Brain pericyte (primary cell): ENCODE measurements at regions not wholly inside any gene's neighbourhood (a gene's known extent, or its start where the extent isn't known, plus 50 kb on each side); places are given as distances from the start of the nearest gene placed in this dataset.

Source experiments
- DNase-seq: peaks from one replicate; pipeline ENCODE4 v3.0.0-alpha.2; 2012; ENCODE audit warnings: low read depth, low spot score

DNA sequence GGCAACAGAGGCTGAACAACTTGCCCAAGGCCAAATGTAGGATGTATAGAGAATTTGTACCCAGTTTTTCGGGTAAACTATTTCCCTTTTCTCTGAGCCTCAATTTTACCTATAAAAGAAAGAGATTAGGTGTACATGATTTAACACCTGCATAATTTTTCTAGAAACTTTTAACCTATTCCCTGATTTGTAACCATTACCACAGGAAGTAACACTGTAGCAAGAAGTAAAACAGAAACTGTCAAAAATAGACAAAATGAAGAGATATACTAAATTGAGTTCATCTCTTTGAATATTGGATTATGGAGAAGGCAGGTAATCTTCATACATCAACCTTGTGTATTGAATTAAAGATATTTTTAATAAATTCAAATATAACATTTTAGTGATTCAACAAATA lies 136.2 kb downstream of the ZC3H11B start:
- DNase-seq, result no peak

DNA sequence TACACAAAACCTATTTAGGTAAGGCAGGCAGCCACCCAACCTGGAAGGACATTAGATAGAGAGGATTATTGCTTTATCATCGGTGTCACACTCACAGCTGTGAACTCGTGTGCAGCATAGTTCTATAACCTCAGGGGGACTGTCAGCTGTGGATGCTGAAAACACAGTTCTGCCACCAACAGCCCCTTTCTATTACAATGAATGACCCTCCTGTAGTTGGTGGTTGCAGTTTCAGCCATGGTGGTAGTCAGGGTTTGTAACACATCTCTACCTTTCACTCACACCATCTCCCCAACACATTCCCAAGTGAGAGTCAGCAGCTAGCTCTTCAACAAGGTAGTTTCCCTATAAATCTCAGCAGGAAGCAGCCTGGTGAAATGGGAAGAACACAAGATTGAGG lies 136.8 kb downstream of the ZC3H11B start:
- no peak for DNase-seq

DNA sequence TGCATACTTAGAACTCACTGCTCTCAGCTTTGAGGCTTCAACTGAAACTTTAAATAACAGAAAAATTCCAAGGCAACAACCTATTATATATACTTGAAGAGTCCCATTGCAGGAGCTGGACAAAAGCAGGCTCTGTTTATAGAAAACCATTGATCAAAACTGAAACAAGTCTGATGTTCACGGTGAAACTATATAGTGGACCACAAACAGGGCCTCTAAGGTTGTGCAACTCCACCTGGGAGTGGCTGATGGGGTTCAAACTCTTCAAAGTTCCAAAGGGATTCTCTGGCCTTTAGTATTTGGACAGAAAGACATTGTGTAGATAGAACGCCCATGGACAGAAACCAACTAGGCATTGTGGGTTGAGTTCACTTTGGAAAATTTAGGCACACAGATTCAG lies 140.3 kb downstream of the ZC3H11B start:
- no peak for DNase-seq

DNA sequence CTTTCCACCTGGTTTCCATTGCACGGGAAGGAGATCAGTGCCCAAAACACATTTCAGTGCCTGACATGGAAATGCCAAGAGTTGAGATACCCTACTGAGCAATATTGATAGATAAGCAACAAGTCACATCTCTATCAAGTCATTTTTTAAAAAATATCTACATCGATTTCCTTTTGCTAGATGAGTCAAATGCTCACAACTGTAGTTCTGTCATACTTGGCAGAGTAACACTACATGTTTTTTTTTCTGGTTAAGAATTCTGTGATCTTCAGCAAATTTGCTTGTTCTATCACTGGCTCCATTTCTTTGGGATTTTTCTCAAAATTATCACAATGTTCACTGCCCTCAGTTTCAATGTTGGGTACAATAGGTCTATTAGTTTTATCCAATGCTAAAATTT lies 145.4 kb downstream of the ZC3H11B start:
- DNase-seq, result no peak

DNA sequence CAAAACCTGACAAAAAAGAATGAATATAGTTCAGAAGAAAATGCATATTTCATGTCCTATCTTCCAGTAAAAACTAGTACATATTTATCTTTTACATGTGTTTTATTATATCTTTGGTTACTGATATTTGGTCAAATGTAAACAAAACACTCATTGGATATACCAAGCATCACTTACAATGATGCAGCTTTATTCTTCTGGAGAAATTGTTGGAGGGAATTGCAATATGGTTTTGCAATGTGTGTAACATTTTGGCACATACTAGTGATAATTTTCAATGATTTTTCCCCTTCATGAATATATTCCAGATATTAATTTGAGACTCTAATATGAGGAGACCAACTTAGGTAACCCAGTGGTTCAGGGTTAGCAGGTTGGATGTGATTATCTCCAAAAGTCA lies 146.1 kb downstream of the ZC3H11B start:
- no peak for DNase-seq

DNA sequence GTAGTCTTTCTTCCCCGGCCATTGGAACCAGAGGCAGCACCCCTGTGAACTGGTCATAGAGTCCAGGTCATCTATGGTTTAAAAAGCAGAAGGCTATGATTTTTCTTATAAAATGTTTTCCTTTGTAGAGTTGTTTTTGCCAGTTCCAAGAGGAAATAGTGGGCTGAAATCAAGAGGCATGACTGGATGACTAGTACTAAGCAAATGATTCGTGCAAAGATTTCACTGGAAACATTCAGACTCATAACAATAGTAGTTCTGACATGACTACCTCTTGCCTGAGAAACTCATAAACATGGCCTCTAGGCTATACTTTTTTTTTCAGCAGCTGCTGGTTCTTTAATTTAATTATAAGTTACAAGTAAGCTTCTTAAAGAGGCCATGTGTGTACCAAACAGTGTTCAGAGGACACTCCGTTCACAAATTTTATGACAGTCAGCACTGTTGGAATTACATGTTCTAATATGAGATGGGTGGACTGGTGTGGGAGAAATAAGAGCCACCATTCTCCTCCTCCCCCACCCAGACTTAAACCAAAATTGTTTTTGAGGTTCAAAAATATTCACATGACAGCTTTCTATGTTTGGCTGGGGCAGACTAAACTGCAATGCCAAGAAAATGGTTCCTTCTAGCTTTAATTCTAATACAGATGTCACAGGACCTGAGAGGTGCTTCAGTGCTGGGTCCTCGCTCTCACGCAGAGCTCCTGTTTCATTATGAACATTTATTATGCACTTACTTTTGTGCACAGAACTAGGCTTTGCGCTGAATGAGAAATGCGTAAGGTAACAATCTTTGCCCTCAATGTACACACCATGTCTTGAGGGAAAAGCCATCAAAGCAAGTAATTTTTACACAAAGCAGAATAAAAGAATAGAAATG lies 147.5 kb downstream of the ZC3H11B start:
- DNase-seq, result no peak

DNA sequence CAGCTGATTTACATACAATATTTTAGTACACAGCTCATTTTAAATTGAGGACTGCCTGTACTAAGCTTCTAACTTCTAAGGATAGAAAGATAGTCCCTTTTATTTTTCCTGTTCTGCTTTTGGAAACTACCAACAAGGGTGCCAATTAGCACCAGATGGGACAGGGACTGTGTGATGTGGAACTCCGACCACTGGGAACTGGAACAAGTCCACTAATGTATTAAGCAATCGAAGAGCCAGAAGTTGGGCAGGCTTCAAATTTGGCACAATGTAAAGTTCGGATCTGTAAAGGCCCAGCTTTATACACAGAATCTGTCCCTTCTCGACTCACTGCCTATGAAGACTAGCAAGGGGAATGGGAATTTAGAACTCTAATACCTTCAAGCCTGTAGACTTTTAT lies 149.3 kb downstream of the ZC3H11B start:
- DNase-seq, result no peak

DNA sequence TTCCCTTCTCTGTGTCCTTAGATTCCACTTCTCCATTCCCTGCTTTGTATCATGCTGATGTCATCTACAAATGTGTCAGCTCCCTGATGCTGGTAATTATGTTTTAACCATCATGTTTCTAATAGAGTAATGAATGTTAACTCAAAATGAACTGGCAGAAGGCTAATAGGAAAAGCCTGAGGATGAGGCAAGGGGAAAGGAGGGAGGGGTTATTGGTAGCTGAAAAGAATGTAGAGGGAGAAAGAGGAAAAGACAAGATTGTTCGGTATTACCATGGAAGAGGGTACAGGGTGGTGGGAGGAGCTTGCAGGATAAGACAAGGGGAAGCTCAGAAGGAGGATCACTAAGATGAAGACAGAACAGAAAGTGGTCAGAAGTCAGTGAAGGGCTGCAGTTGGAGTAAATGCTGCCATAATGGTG lies 150.9 kb downstream of the ZC3H11B start:
- no peak for DNase-seq

DNA sequence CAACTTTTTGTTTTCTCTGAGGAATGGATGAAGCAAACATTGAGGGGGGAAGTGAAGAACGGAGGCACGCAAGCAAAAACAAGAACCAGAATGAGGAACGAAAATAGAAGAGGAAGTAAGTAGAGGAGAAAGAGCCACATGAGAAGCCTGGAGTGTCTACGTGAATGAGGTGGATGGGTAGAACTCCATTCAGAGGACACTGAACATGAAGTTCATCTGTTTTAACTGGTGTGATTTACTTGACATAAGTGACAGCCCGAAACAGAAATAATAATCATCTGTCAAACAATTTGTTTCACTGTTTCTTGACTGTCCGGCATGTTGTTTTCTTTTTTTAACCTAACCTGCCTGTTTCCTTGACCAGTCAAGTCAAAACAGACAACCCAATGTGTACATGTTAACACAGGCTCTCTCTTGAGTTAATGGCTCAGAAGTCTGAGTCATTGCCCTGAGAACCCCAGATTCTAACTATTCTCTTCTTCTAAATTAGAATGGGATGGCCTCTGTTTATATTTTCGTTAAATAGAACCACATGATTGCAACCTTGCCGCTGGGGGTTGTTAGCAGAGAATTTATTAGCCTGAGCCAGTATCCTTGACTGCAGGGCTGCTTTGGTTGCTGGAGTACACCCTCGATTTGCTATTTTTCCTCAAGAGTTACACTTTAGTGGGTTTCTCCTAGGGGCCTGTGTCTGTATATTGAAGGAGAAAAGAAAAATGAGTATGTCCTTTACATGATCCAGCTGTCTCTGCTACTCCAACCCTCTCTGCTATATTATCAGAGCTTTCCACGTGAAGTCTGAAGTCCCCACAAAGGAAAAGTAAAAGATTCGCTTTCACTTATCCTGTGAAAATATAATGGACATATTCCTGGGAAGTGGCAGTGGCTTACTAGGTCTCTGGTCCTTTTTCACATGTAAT lies 151.7 kb downstream of the ZC3H11B start:
- no peak for DNase-seq

DNA sequence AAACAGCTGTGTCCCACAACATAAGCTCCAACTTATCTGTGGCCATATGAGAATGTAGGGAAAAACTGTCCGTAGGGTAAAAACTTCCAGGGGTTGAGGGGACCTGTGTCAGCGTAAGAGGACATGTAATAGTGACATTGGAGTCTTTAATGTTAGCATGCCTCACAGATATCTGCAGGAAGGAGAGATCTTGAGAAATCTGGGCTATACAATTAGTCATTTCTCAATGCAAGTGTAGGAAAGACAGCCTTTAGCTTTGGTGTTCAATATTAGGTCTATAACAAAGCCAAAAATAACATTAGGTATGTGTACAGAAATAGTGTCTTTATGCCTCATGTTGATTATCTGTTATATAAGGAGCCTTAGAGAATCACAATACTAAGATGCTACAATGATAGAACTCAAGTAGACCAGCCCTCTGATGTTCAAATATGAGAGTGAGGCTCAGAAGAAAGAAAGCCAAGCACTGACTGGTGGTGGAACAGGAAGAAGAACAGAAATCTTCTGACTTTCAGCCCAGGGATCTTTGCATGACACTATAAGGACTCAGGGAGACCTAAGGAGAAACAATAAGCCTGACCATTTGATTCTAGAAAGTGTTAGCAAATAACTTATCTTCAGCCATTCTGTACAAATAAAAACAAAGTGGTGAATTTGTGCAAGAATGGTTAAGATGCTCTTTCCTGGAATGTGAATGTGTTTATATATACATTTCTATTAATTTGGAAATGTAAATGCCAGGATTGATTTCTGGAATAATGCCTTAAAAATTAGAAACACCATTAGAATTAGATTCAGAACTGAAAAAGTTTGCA lies 152.6 kb downstream of the ZC3H11B start:
- DNase-seq, result no peak

DNA sequence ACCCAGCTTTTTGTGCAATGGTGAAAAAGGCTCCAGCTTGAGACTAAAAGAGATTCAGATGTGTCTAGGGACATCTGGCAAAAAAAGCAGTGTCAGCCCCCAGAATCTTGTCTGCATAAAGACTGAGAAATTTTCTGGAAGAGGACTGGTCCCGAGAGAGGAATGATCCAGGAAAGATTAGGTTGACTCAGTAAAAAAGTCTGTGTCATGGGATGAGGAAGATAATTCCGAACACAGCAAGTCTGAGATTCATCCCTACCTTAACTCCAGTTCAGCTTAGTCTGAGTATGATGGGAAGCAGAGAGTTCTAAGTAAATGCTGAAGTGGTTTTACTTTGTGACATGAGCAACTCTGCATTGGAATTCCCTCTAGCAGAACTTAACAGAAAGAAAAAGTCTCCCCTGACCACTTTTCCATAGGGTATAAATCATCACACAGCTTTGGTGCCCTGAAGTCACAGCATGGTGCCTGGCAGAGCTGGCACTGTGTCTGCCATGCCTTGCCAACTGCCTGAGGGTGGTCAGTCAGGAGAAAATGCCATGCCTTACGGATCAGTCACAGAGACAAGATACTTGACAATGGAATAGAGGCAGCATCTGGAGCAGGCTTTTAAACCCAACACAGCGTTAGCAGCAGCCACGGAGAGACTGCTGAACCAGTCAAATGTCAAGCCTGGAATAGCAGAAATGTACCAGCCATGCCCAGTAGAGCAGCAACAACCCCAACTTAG lies 153.4 kb downstream of the ZC3H11B start:
- DNase-seq, result no peak

DNA sequence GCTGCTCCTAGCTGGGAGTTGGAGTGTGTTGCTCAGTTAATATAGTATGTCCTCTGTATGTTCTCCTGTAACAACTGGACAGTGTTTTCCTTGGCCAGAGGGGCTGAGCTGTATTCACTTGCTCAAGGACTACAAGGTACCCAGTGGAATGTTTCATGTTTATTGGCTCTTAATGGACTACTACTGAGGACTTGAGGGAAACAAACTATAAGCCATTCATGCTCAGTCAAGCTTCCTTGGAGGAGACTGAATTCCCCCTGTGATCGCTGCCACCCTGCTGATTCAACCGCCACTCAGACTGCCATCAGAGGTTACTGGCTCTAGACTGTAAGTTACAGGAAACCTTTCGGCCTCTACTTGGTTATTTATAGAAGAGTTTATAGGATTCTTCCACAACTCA lies 166.6 kb downstream of the ZC3H11B start:
- no peak for DNase-seq

DNA sequence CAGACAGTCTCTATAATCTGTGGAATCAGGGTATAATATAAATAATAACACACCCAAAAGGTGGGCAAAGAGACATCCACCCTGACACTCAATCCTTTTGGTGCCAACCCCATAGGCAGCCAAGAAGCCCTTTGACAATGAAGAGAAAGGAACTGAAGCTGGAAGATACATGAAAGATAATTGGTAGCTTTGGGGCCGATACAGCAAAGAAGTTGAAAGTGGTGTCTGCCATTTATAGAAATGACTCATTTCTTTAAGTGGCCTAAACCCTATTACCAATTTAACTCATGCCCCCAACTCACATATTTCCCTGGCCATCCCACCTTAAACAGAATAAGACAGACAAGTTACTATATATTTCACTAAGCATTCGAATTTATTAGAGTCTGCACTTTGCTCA lies 167.0 kb downstream of the ZC3H11B start:
- DNase-seq, result no peak

DNA sequence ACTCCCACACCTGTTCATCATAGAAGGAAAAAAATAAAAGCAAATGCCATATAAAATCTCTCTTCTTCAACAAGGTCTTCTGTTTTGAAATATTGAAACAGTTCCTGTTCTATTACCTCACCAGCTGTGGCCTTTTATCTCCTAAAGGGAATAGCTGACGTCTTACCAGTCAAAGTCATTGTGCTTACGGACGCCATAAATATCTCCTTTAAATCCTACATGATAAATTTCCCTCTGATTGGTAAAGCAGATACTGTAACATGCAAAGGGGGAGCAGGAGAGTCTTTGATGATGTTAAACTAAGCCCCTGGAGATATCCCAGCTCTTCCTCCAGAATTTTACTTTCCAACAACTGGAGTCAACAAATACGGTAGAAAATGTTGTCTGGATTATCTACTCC lies 168.4 kb downstream of the ZC3H11B start:
- no peak for DNase-seq

DNA sequence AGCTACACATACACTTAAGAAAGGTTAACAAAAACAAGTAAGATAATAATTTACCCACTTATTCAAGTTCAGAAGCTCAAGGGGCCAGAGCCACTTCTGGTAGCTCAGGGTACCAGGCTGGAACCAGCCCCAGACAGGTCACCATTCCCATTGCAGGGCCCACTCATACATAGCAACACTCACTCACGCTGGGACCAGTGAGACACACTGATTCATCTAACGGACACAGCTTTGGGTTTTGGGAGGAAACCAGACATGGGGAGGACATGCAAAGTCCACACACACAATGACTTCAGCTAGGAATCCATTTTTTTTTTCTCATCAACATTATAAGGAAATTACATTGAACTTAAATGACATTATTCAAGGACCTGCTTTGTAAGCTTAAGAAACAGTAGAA lies 169.1 kb downstream of the ZC3H11B start:
- DNase-seq, result no peak

DNA sequence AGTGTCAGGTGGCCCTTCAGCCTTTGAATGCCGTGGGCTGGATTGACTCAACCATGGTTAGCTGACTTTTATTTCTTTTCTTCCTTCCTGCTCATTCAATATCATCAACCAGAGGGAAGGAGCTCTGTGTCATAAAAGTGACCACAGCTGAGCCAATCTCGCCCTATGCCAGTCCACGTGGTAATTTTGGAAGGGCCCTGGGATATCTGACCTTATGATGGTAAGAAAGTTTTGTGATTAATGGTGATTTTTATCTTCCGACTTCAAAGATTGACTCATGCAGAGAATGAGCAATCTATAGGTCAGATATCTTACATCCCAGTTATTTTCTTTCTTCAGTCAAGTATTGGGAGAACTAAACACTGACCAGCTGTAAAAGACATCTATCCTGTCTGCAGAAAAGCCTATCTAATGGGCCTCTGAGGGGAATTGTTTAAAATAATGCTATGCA lies 170.3 kb downstream of the ZC3H11B start:
- DNase-seq, result no peak

DNA sequence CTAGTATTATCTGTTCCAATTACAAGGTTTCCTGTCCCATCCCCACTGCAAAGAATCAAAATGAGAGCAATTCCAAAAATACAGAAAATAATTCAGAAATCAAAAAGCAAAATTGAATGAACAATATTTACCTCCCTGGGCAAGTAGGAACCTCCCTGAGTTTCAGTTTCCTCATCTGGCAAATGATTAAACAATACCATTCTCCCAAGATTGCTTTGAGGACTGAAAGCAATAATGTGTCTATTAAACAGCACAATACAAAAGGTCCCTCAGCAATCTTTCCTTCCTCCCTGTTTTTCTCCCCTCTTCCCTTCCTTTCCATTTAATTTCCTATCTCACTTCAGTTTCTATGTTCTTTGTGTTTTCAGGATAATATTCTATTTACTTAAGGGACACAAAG lies 171.0 kb downstream of the ZC3H11B start:
- no peak for DNase-seq

DNA sequence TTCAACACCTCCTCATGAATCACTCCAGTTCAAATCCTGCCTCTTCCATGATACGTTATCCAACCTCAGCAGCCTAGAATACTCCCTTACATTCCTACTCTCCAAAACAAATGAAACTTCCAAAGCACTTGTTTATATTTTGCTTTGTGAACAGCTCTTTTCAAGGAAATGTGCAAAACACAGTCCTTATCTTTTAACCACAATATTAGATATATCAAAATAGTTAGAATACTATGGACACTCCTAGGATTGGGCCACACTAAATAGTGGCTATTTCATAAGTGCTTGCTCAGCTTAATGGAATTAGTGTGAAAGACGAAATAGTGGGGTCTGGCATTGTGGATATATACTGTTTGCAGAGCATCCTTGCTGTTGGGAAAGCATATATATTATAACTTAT lies 173.5 kb downstream of the ZC3H11B start:
- no peak for DNase-seq

DNA sequence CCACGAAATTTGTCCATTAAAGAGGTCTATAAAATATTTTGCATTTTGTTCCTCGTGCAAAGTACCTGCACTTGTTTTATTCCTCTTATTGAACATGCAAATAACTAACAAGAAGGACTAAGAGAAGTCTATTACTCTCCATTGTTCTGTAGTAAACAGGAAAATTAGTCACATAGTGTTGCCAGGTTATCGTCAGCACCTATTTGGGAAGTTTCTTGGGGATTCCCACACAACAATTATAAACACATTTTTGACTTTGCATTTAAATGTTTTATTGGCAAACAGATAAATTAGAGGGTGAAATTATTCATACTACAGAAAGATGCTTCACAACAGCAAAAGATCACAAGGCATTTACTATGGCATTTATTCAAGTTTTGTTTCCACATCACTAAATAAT lies 174.5 kb downstream of the ZC3H11B start:
- DNase-seq, result no peak

DNA sequence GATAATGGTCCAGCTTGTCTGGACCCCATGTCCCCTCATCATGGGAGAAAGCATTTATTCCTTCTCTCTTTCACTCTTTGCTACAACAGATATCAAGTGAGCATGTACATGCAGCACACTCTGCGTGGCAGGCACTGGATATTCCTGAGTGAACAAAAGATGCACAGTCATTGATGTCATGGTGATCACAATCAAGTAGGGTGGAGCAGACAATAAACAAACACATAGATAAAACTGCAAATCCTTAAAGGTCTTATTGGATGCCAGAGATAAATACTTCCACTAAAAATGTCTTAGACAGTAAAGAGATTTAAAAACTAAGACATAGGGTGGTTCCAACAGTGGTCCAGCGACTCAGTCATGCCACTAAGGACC lies 178.0 kb downstream of the ZC3H11B start:
- no peak for DNase-seq

DNA sequence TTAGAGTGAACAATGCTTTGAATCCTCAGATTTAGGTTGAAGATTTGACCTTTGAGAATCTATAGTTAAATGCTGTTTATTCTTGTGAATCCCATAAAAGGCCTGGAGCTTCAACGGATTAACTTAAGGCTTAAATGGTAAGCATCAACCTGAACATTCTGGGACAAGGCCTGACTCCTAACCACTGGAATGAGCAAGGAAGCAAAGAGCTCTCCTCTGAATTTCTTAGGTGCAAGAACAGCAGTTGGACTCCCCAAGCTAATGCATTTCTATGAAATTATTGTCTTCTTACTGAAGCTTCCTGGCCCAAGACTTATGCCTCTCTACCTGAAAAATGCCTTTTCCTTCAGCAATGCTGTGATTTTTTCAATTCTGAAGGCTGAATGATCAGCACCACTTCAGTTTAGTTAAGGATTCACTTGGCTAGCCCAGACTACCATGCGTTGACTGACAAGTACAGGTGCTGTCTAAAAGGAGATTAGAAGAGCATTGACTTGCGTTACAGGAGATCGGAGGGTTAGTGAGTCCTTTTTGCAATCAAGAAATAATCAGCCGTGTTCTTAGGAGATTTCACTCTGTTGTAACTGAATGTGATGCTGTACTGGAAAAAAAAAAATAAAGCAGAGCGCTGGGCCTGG lies 178.5 kb downstream of the ZC3H11B start:
- no peak for DNase-seq
